HG03432 (cell line): ENCODE measurements at regions not wholly inside any gene's neighbourhood (a gene's known extent, or its start where the extent isn't known, plus 50 kb on each side); places are given as distances from the start of the nearest gene placed in this dataset.
A peak's percentile ranks its signal among the peaks of the same experiment; 100 is the strongest.
"Not testable (repeated sequence)": the region's sequence is repeated elsewhere in the genome, so short reads cannot be mapped to it uniquely, and the experiment has no call there.

ENCODE experiments used
- ATAC-seq: cut with Tn5 transposase; IDR thresholded peaks from one replicate; pipeline ENCODE4 v1.9.1; 2021; ENCODE audit warnings: mild to moderate bottlenecking, moderate library complexity; ENCODE audit not compliant: unreplicated experiment

DNA sequence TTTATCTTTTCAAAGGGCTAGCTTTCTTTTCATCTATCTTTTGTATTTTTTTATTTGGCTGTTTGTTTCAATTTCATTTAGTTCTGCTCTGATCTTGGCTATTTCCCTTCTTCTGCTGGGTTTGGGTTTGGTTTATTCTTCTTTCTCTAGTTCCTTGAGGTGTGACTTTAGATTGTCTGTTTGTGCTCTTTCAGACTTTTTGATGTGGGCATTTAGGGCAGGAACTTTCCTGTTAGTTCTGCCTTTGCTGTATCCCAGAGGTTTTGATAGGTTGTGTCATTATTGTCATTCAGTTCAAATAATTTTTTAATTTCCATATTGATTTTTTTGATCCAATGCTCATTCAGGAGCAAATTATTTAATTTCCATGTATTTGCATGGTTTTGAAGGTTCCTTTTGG is 325.0 kb downstream of the PTPRC start:
- ATAC-seq: not testable (repeated sequence)

DNA sequence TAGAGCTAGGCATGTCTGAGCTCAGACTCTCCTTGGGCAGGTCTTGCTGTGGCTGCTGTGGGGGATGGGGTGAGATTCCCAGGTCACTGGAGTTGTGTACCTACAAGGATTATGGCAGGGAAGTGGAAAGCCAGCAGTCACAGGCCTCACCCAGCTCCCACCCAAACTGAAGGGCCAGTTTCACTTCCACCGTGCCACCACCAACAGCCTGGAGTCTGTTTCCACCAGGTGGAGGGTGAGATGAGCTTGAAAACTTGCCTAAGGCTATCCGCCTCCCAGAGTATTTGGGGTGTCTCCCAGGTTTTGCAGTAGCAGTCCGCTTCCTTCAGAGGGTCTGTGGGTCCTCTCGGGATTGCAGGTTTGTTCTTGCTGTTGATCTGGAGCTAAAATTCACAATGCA is 327.7 kb downstream of the PTPRC start:
- no peak for ATAC-seq

DNA sequence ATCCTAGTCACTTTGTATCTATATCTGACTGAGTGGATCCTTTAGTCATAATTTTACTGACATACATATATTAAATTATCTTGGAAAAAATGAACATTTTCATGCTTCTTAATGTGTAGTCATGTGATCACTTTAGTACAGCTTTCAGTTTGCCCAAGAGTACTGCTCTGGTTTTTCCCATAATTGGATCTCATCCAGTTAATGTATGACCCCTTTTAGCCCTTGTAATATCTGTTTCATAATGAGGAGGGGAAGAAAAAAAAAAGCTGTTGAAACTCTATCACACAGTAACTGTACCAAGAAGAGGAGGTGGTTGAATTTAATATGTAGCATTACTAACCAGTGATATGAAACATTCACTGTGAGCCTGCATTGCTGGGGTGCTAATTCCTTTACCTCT is 328.7 kb downstream of the PTPRC start:
- no peak for ATAC-seq

DNA sequence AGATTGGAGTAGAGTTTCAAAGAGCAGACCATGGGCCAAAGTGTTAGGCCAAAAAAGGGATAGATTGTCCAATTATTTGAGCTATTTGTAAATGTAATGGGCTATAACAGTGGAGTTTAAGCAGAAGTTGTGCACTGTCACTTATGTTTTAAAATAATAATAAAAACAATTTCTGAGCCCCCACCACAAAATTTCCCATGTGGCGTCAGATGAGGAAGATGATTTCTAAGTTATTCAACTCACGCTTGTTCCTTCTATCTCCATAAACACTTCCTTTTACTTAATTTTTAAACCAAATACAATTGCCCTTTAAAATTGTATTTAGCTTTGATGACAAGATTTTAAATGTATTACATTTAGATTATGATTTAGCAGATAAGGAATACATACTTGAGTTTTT is 330.0 kb downstream of the PTPRC start:
- ATAC-seq: no peak

- ATAC-seq: no peak
Observed at GRCh38 chr1:198969981-198970380, 331.1 kb downstream of the PTPRC start.

DNA sequence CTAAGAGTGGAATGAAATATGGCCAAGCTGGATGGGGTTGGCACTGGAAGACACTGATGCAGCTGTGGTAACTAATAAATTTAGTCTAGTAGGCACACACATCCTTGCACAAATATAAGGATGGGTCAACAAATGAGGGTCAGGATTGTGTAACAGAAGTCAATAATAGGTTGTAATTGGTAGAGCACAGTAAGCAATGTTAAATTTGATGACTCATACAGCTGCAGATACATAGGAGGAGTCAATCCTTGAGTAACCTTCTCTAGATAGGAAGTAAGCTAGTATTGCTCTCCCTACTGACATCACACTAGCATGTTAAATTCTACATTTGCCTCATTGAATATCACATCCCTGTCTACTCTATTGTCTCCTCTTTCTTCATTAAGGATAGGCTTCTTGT is 332.1 kb downstream of the PTPRC start:
- no peak for ATAC-seq

DNA sequence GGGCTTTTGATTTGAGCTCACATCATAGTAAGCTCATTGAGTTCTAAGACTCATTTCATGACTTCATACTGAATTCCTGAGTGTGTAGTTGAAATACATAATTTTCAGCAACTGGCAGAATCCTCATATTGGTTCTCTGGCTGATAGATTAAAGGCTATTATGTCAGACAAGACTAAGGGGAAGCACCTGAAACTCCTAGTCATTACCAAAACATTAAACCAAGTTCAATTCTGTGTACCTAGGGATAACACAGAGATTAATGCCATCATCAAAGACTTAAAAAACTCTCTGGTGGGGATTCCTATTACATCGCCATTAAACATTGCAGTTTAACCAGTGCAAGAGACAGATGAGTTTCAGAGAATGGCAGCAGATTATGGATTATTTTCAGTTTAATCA is 339.1 kb downstream of the PTPRC start:
- no peak for ATAC-seq

GRCh38 chr1:198978523-198978922 is 339.7 kb downstream of the PTPRC start:
- ATAC-seq: no peak

DNA sequence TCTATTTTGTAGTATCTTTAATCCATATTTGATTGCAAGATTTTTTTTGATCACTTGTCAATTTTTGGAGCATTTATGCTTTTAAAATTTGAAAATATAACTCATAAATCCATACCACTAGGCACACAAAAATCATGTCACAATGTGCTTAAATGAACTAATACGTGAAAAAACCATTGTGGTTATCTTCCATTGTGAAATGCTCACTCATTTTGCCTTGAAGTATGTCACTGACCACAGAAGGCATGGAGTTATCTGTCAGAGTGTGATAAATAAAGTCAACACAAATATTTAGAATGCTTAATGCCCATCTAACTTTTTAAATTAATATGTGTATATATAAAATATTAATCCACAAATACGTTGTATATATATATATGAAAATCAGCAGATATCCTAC is 347.2 kb downstream of the PTPRC start:
- ATAC-seq: no peak

- no peak for ATAC-seq
Observed at GRCh38 chr1:198986442-198986841, 347.6 kb downstream of the PTPRC start.

DNA sequence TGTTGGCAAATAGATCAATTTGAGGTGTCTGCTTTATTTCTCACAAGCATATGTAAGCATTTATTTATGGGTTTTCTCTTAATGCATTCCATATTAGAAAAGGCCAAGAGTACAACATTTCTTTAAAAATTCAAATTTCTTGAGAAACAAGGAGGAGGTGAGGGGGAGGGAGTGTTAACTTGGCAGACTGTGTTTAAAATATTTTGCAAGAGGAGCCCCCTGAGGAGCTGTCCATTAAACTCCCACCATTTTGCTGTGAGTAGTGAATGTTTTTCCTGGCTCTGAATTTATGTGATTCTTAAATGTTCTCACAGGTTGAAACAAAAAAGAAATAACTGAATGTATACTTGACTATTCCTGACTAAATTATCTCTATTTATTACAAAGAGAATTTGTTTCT is 363.8 kb downstream of the PTPRC start:
- no peak for ATAC-seq

DNA sequence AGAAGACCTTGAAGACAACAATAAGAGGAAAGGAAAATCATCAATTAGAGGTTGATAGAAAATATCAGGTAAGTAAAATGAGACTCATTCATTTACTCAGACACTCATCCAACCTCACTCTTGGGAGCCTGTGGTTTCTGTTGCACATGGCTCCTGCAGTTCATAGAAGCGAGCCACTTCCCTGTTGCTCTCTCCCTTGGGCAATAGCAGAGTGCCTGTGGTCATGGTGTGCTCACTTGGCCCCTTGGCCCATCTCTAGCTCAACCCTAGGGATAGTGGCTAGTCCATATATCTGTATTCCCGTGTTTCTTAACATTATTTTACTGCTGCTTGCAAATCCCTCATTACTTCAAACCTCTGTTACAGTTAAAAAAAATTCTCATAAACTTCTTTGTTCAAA is 368.6 kb downstream of the PTPRC start:
- ATAC-seq: no peak

DNA sequence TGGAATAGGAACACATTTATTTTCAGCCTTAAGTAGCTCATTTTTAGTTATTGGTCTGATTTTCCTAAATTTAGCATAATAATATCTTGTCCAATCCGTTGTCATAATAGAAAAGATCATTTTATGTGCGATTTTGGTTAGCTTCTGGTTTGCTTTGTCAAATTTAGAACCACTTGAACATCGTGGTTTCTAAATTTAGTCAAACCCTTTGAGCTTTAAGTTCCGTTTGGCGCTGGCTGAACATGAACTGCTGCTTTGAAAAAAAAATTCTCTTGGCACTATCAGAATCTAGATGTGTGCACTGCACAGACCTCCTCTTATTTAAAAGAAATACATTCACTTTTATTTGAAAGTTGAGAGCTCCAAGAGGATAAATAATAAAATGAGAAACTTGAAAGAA is 370.6 kb downstream of the PTPRC start:
- peak; percentile 62 for ATAC-seq

- ATAC-seq: no peak
Observed at GRCh38 chr1:199010492-199010891, 371.7 kb downstream of the PTPRC start.

GRCh38 chr1:199010933-199011332 is 372.1 kb downstream of the PTPRC start:
- ATAC-seq: no peak

GRCh38 chr1:199015799-199016198 is 377.0 kb downstream of the PTPRC start:
- ATAC-seq: no peak

- ATAC-seq: no peak
Observed at GRCh38 chr1:199018471-199019135, 379.8 kb downstream of the PTPRC start.

DNA sequence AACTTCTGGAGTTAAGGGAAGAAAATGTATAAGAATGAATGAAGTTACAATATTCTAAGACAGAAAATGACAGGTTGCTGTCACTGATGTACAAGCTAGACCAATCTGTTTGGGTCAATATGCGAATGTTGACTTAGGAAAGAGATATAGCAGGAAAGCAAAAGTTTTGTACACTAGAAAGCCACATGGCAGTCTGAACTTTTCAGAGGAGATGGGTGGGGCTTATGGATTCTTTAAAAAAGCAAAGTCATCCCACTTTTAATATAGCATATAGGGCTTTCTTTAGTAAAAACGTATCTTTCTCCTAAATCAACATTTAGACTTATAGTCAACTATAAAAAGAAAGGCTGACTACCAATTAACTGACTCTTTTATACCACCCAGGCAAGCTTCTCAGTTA is 381.2 kb downstream of the PTPRC start:
- no peak for ATAC-seq

DNA sequence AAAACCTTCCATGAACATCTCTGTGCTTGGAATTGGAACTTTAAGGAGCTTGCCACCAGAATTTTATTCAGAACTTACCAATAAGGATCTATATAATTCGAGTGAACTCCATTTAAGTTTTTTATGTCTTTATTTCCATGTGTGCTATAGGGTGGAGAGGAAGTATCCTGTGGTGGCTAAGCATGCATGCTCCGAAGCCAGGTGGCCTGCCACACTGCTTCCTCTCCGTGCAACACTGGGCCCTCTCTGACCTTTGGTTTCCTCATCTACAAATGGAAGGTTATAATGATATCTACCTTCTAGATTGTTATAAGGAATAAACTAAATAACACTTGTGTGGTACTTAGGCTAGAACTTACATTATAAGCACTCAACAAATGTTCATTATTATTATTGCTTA is 382.1 kb downstream of the PTPRC start:
- no peak for ATAC-seq

GRCh38 chr1:199029401-199029800 is 390.6 kb downstream of the PTPRC start:
- no peak for ATAC-seq

- ATAC-seq: no peak
Observed at GRCh38 chr1:199029855-199030254, 391.0 kb downstream of the PTPRC start.

DNA sequence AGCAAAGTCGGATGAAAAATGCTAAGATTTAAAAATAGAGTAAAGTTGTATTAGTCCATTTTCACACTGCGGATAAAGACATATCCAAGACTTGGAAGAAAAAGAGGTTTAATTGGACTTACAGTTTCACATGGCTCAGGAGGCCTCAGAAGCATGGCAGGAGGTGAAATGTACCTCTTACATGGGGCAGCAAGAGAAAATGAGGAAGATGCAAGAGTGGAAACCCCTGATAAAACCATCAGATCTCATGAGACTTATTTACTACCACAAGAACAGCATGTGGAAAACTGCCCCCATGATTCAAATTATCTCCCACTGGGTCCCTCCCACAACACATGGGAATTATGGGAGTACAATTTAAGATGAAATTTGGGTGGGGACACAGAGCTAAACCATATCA is 391.7 kb downstream of the PTPRC start:
- not testable (repeated sequence) for ATAC-seq

GRCh38 chr1:199031170-199031569 is 392.3 kb downstream of the PTPRC start:
- not testable (repeated sequence) for ATAC-seq
